ENCODE measurements at regions not wholly inside any gene's neighbourhood (a gene's known extent, or its start where the extent isn't known, plus 50 kb on each side); places are given as distances from the start of the nearest gene placed in this dataset.

GRCh38 chrX:22365460-22365859 lies 92.7 kb downstream of the CBLL2 start:
- Histone ChIP-seq H3K27ac (ENCODE audit: insufficient read depth, low read depth, low read length) (peak overlapping the region; percentile 15), H4K20me1 (replicated peaks; ENCODE audit: control insufficient read depth, extremely low read depth, insufficient read depth, low read length) (no peaks in the 10 kb centered on the region), H3K79me2 (ENCODE audit: control insufficient read depth, insufficient read depth, low read length) (no peaks in the 10 kb centered on the region), H2AFZ (ENCODE audit: low read depth, low read length) (no peak overlapping the region), H3K9me3 (replicated peaks; ENCODE audit: control insufficient read depth, insufficient read depth, low read length) (no peaks in the 10 kb centered on the region), H3K4me1 (ENCODE audit: control insufficient read depth, extremely low read depth, insufficient read depth, low read length) (peaks cover 14% of the 10 kb centered on the region), H3K27me3 (ENCODE audit: control insufficient read depth in 2 of 2, insufficient read depth in 2 of 2, low read length in 2 of 2) (no peaks in the 10 kb centered on the region), H3K9me1 (replicated peaks; ENCODE audit: control insufficient read depth, extremely low read depth, insufficient read depth, low read length) (no peaks in the 10 kb centered on the region), H3K9ac (replicated peaks; ENCODE audit: extremely low read depth, insufficient read depth, low read length) (no peak overlapping the region), H3K36me3 (ENCODE audit: control insufficient read depth in 2 of 2, extremely low read depth in 1 of 2, insufficient read depth in 2 of 2, low read length in 2 of 2) (no peaks in the 10 kb centered on the region), H3K4me3 (replicated peaks in 1 of 3; ENCODE audit: insufficient read depth in 1 of 3, low read depth in 1 of 3, low read length in 3 of 3) (no peak overlapping the region), H3K4me2 (ENCODE audit: insufficient read depth, low read length) (no peak overlapping the region)
- dilution Hi-C loops (cut with MboI; ENCODE audit: extremely low pct_ligation_motif_present, low sequenced_read_pairs) (no loop called here), intact Hi-C loops (cut with micrococcal nuclease) (no loop called here)
- TF ChIP-seq POLR2A (IDR thresholded peaks at IDR 0.05; ENCODE audit: low read depth, low read length) (no peak), MAX (IDR thresholded peaks at IDR 0.05; ENCODE audit: insufficient read depth, insufficient read length) (no peak), JUN (IDR thresholded peaks at IDR 0.05; ENCODE audit: borderline replicate concordance, insufficient read depth, insufficient read length, low read depth) (peak; percentile 32), EZH2 (IDR thresholded peaks at IDR 0.05; ENCODE audit: borderline replicate concordance, low read depth, low read length, severe bottlenecking) (no peak), FOS (IDR thresholded peaks at IDR 0.05; ENCODE audit: borderline replicate concordance, insufficient read depth, low read length) (peak; percentile 84), GATA2 (IDR thresholded peaks at IDR 0.05; ENCODE audit: insufficient read depth, insufficient read length, low read depth, low read length) (peak; percentile 16), MYC (IDR thresholded peaks at IDR 0.05; ENCODE audit: low read depth, low read length) (no peak), POLR2AphosphoS5 (IDR thresholded peaks at IDR 0.05; ENCODE audit: insufficient read depth, low read depth, low read length) (no peak)
- TF ChIP-seq, protein P1, sequence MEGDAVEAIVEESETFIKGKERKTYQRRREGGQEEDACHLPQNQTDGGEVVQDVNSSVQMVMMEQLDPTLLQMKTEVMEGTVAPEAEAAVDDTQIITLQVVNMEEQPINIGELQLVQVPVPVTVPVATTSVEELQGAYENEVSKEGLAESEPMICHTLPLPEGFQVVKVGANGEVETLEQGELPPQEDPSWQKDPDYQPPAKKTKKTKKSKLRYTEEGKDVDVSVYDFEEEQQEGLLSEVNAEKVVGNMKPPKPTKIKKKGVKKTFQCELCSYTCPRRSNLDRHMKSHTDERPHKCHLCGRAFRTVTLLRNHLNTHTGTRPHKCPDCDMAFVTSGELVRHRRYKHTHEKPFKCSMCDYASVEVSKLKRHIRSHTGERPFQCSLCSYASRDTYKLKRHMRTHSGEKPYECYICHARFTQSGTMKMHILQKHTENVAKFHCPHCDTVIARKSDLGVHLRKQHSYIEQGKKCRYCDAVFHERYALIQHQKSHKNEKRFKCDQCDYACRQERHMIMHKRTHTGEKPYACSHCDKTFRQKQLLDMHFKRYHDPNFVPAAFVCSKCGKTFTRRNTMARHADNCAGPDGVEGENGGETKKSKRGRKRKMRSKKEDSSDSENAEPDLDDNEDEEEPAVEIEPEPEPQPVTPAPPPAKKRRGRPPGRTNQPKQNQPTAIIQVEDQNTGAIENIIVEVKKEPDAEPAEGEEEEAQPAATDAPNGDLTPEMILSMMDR (IDR thresholded peaks at IDR 0.05; ENCODE audit: extremely low read depth in 1 of 2, insufficient read depth in 1 of 2, low read depth in 1 of 2, low read length in 2 of 2) = no peak
- POLR2A ChIA-PET = no interaction called here
- peak; percentile 94 for FAIRE-seq
- peak; percentile 65 for DNase-seq (ENCODE audit: low read depth, low spot score)
- BruUV-seq (replicated peaks) = no TSS peak
- CTCF ChIA-PET = interaction anchor here (1.5 kb wide), 1 partner anchor 30 kb away, joined by 3 read pairs; no protein-coding TSS in a partner anchor
